Pancreas (tissue), 10 donors: ENCODE measurements at regions not wholly inside any gene's neighbourhood (a gene's known extent, or its start where the extent isn't known, plus 50 kb on each side); places are given as distances from the start of the nearest gene placed in this dataset.

Experiments
- ATAC-seq, 4 donors: fragments of 200-7000 bp; cut with Tn5 transposase; one replicate each; pipeline versions ENCODE4 v1.8.0 to v1.9.1; 2020; ENCODE audit warnings: mild to moderate bottlenecking in 4 of 4, moderate library complexity in 4 of 4
- DNase-seq, 6 donors: peaks; one replicate each; pipeline ENCODE4 v3.0.0-alpha.2; 2020
- FAIRE-seq: peaks from 2 replicates; lab custom pipeline; 2012; peaks lifted over from hg19 to GRCh38; lab: Jason Lieb, UNC
- H3K27ac ChIP-seq, 4 donors: fragments of 200-600 bp; sonication (generic); 1 replicate in 3 of 4; 2 replicates in 1 of 4; pipeline versions ENCODE4 v1.5.0 to v1.8.0; 2020
- H3K27me3 ChIP-seq, 4 donors: fragments of 200-600 bp; one replicate each; pipeline ENCODE4 v1.8.0; 2021
- H3K36me3 ChIP-seq, 3 donors: fragments of 200-600 bp; sonication (generic) in 1 of 3; one replicate each; pipeline versions ENCODE4 v1.5.0 to v1.8.0; 2020 to 2021
- H3K4me1 ChIP-seq, 3 donors: fragments of 200-600 bp; one replicate each; pipeline ENCODE4 v1.8.0; 2021
- H3K4me3 ChIP-seq, 4 donors: fragments of 200-600 bp; sonication (generic) in 2 of 4; one replicate each; pipeline versions ENCODE4 v1.5.0 to v1.8.0; 2020 to 2021
- H3K9me3 ChIP-seq, 4 donors: fragments of 200-600 bp; one replicate each; pipeline ENCODE4 v1.8.0; 2021
- WGBS, 2 donors: extraction: QIAGEN DNeasy Blood & Tissue Kit; methylation state at CpG; one replicate each; pipeline ENCODE4 v1.1.7; 2013; 5-methylcytosine and 5-hydroxymethylcytosine counted together
- intact Hi-C, 3 donors: fragments of 100-400 bp; cut with DNase I; formaldehyde crosslinking; loops; one replicate each; pipeline versions ENCODE4 v1.11.1 to v1.14.2; 2022
- TF ChIP-seq, protein P1 (sequence below), 4 donors: fragments of 200-600 bp; sonication (generic) in 3 of 4; IDR thresholded peaks; one replicate each; pipeline versions ENCODE4 v1.5.0 to v1.8.0; 2021; ENCODE audit warnings: antibody characterized with exemption in 4 of 4
- donor health status: healthy with polysubstance abuse.
- donor health status: DM: no; HTN: no; CAD: no; lungs with moderate emphysema.
- donor health status: DM: no; HTN: no; CAD: no.
- donor health status: control.
- donor health status: control.
- donor health status: Bipolar disorder and iron deficiency.
- donor health status: DM: yes; HTN: yes; CAD: no.
- donor health status: DM: no; HTN: no; CAD: no.
- donor health status: DM: no; HTN: no; CAD: no.
- donor health status: DM: yes; HTN: yes; CAD: no.

- DNase-seq (no peak), ATAC-seq (no peak), FAIRE-seq (no peak)
- Histone ChIP-seq H3K36me3 (no peaks in the 10 kb centered on the region), H3K9me3 (no peaks in the 10 kb centered on the region), H3K27me3 (no peaks in the 10 kb centered on the region), H3K27ac (no peak overlapping the region), H3K4me1 (no peaks in the 10 kb centered on the region), H3K4me3 (no peak overlapping the region)
- intact Hi-C loops: no loop called here
- 93 to 96% methylated on average over 1 of the region's 1 CpG for WGBS, 2 donors
- TF ChIP-seq, protein P1, sequence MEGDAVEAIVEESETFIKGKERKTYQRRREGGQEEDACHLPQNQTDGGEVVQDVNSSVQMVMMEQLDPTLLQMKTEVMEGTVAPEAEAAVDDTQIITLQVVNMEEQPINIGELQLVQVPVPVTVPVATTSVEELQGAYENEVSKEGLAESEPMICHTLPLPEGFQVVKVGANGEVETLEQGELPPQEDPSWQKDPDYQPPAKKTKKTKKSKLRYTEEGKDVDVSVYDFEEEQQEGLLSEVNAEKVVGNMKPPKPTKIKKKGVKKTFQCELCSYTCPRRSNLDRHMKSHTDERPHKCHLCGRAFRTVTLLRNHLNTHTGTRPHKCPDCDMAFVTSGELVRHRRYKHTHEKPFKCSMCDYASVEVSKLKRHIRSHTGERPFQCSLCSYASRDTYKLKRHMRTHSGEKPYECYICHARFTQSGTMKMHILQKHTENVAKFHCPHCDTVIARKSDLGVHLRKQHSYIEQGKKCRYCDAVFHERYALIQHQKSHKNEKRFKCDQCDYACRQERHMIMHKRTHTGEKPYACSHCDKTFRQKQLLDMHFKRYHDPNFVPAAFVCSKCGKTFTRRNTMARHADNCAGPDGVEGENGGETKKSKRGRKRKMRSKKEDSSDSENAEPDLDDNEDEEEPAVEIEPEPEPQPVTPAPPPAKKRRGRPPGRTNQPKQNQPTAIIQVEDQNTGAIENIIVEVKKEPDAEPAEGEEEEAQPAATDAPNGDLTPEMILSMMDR (IDR thresholded peaks at IDR 0.05): no peak
Observed at GRCh38 chr7:4513450-4513849, 168.6 kb upstream of the FOXK1 start.

DNA sequence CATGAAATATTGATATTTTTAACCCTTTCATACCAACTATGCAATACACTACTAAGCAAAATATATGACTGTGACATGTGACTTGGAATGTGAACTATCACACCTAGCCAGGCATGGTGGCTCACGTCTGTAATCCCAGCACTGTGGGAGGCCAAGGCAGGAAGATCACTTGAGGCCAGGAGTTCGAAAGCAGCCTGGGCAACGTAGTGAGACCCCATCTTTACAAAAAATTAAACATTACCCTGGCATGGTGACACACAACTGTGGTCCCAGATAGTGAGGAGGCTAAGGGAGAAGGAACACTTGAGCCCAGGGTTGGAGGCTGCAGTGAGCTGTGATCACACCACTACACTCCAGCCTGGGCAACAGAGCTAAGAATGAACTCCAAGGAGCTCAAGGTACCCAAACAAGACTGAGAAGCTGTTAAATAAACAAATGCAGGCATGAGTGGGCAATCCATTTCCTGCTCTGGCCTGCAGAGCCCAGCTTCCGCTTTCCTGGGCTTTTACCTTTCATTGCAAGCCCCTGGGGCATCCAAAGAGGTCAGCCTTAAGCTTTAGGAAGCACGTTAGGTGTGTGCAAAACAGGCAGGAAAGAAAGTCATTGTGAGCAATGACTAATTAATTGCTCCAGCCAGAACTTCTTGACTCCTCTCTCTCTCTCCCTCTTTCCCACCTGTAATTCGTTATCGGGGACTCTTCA lies 162.1 kb upstream of the FOXK1 start:
- Histone ChIP-seq H3K4me3 (no peak overlapping the region), H3K36me3 (no peaks in the 10 kb centered on the region), H3K9me3 (no peaks in the 10 kb centered on the region), H3K27ac (no peak overlapping the region), H3K4me1 (no peaks in the 10 kb centered on the region), H3K27me3 (no peaks in the 10 kb centered on the region)
- WGBS, 2 donors: 58 to 66% methylated on average over 7 of the region's 7 CpGs
- TF ChIP-seq, protein P1 (IDR thresholded peaks at IDR 0.05): no peak
- FAIRE-seq (no peak), DNase-seq (no peak), ATAC-seq (no peak)
- intact Hi-C loops: no loop called here

DNA sequence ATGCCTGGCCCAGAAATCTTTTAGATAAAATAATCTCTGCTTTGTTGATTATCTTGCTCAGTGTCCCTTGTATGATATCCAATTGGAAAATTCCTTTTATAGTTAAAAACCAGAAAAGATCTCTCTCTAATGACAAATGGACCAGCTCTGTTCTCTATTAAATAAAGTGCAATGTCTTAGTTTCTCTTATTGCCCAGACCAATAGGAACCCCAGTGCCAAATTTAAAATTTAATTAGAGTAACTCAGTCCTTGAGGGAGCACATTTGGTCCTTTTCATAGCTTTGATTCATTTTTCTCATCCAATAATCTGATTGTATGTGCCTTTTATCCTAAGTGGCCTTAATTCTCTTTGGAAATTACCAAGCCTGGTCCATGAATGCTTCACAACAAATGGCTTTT lies 158.9 kb upstream of the FOXK1 start:
- no peak for FAIRE-seq
- no peaks in the 10 kb centered on the region for H3K4me1 ChIP-seq
- no peak overlapping the region for H3K4me3 ChIP-seq
- no peaks in the 10 kb centered on the region for H3K9me3 ChIP-seq
- TF ChIP-seq, protein P1 (IDR thresholded peaks at IDR 0.05): no peak
- intact Hi-C loops: no loop called here
- H3K27ac ChIP-seq: no peak overlapping the region
- ATAC-seq: no peak
- no peaks in the 10 kb centered on the region for H3K36me3 ChIP-seq
- no peaks in the 10 kb centered on the region for H3K27me3 ChIP-seq
- no peak for DNase-seq

DNA sequence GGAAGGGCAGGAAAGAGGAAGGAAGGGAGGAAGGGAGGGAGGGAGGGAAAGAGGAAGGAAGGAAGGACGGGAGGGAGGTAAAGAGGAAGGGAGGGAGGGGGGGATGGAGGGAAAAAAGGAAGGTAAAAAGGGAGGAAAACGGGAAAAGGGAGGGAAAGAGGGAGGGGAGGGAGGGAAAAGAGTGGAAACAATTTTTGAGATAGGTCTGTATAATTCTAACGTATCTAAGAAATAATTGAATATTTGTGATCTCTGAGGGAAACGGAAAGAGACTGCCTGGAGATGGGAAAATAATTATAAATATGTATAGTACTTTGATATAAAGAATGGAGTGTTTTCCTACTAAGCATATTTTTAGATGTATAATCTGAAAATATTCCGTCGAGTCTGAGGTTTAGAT lies 158.2 kb upstream of the FOXK1 start:
- no peak overlapping the region for H3K27ac ChIP-seq
- WGBS, 2 donors: 39 to 44% methylated on average over 6 of the region's 6 CpGs
- no peaks in the 10 kb centered on the region for H3K9me3 ChIP-seq
- TF ChIP-seq, protein P1 (IDR thresholded peaks at IDR 0.05): no peak
- no peaks in the 10 kb centered on the region for H3K36me3 ChIP-seq
- ATAC-seq: no peak
- FAIRE-seq: no peak
- no peaks in the 10 kb centered on the region for H3K4me1 ChIP-seq
- DNase-seq: no peak
- intact Hi-C loops: no loop called here
- no peak overlapping the region for H3K4me3 ChIP-seq
- no peaks in the 10 kb centered on the region for H3K27me3 ChIP-seq

GRCh38 chr7:4525884-4526283 lies 156.2 kb upstream of the FOXK1 start:
- no peak for DNase-seq
- TF ChIP-seq, protein P1 (IDR thresholded peaks at IDR 0.05): no peak
- FAIRE-seq: no peak
- Histone ChIP-seq H3K27me3 (no peaks in the 10 kb centered on the region), H3K4me3 (no peak overlapping the region), H3K36me3 (no peaks in the 10 kb centered on the region), H3K9me3 (no peaks in the 10 kb centered on the region), H3K4me1 (no peaks in the 10 kb centered on the region), H3K27ac (no peak overlapping the region)
- 39 to 64% methylated on average over 3 of the region's 3 CpGs for whole genome bisulfite sequencing, 2 donors
- intact Hi-C loops: no loop called here
- ATAC-seq: no peak
